ENCODE measurements at regions not wholly inside any gene's neighbourhood (a gene's known extent, or its start where the extent isn't known, plus 50 kb on each side); places are given as distances from the start of the nearest gene placed in this dataset.
"Not testable (repeated sequence)": the region's sequence is repeated elsewhere in the genome, so short reads cannot be mapped to it uniquely, and the experiment has no call there.

GRCh38 chr22:22117864-22118544, 126.6 kb upstream of the VPREB1 start:
- DNase-seq, result not testable (repeated sequence)

- DNase-seq, result not testable (repeated sequence)
Measured at GRCh38 chr22:22116997-22117770, 127.4 kb upstream of the VPREB1 start.

DNA sequence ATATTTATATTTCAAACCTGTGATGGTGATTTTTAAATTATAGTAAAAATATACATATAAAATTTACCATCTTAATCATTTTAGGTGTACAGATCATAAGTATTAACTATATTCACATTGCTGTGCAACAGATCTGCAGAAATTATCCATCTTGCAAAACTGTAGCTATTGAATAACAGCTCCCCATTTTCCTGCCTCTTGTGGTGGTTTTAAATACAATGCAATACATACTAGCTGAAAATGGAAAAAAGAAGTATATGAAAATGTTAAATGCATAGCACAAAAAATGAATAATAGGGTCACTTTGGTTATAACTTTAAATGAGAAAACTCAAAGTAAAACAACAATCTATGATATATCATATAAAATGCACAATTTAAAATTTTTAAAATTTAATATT, 130.9 kb upstream of the VPREB1 start:
- no peak for DNase-seq

DNA sequence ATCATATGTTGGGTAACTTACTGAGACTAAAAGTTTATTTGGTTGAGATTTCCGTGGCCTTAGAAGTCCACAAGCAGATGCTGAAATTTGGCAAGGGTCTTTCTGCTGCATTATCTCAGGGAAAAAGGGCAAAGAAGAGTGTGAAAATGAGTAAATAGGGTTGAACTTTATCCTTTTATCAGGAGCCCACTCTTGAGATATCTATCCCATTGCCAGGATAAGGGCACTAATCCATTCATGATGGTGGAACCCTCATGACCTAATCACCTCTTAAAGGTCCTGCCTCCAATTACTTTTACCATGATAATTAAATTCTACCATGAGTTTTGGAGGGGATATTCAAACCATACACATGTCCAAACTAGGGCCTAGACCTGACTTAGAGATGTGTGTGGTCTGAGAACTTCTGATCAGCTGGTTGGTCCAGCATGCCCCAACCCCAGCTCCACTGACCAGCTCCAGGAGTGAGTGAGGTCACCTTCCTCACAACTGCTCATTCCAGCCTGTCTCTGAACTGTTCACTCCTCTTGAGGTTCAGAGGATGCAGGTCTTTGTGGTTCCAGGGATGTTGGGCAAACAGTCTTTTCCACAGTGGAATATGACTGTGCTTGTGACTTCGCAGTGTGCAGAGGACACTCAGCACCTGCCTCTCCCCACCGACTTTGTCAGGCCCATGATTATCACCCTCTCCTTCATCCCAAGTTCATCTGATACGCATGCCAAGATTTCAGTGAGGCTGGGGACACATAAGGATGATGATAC, 130.1 kb upstream of the TOP3B start:
- no peak for DNase-seq

- no peak for DNase-seq
Measured at GRCh38 chr22:22111983-22112382, 129.4 kb upstream of the TOP3B start.

DNA sequence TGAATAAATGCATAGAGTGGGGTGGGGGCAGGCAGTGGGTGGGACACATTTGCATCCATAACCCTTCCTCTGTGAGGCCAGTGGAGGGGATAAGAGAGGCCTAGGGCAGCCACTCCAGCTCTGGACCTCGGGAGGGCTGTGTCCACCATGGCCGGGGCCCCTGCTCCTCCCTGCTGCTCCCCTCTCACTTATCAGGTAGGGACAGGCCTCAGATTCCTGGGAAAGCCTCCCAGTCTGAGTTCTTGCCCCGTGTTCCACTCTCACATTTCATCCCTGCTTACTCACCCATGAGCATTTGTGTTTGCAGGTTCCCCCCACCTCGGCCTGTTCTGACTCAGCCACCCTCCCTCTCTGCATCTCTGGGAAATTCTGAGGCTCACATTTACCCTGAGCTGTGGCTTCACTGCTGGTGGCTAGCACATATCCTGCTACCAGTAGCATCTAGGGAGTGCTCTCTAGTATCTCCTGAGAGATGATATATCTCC, 128.7 kb upstream of the TOP3B start:
- DNase-seq, result no peak

DNA sequence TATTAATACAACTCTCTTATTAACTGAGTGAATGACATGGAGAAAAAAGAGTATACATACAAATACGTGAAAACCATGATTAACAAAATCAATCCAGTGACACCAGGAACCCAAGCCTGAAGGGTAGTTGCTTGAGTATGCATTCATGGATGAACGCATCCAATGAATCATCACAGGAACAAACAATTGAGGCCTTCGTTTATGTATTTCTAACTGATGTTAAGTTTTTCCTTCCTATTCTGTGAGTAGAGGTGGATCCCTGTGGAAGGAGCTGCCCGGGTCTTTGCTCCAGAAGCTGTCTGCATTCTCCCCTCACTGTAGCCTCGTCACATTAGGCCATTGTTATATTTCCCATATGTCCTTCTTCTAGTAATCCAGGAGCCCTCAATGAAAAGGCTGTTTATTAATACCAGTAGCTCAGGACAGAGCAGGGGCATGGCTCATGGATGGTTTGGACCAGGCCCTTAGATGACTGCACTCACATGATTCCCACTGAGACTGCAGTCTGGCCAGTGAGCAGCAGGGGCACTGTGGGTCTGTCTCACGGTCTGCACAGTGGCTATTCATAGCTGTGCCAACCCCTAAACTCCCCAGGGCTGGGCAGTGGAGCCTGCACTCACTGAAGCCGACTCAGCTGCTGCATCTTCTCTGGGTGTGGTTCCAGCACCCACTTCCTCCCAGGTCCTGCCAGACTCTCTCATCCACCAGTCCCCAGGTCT, 128.1 kb upstream of the TOP3B start:
- no peak for DNase-seq

GRCh38 chr22:22109693-22110466, 127.3 kb upstream of the TOP3B start:
- no peak for DNase-seq

DNA sequence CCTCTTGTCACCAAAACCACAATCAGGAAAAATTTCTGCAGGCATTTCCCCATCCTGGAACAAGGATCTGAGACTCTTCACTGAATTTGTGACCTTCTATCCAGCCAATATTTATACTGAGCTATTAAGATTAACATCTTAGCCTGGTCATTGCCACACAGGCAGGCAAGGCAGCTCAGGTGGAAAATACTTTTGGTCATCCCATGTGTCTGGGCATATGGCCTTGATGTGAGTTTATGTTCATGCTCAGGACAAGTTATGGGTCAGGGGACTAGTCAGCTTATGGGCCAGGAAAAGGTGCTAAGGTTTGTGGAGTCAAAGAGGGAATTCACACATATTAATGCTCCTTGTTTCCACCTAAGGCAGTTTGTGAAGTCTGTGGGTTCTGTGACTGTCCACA, 124.3 kb upstream of the TOP3B start:
- no peak for DNase-seq

GRCh38 chr22:22105364-22105763, 122.8 kb upstream of the TOP3B start:
- no peak for DNase-seq

DNA sequence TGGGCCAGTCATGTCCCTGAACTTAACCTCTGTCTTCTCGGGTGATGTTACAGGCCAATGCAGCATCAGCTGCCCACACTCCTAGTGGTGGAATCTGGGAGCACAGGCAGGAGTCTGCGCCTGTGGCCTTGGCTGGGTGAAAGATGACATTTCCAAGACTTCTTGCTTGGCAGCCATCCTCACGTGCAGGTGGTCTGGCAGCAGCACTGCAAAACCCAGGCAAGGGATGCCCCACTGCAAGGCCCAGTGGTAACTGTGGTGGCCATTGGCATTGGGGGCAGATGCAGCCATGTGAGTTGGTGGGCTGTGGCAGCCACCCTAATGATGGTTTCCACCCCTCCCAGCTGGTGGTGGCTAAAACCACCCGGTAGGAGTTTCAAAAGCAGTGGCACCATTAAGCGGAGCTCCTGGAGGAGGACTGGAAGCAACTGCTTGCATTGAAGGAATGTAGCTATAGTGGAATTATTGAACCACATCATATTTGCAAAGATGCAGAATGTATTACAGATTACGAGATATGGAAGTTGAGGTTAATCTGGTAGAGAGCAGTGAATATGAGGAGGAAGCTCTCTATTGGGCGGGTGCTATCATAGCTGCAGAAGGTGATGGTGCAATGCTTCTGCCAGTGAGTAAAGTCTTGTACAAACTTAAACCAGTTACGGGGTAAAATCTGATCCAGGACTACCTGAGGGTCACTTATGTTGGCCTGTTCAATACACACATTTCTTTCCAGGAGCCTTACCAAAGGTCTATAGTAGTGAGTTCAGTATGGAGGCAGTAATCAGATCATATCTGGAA, 120.7 kb upstream of the TOP3B start:
- DNase-seq, result no peak

DNA sequence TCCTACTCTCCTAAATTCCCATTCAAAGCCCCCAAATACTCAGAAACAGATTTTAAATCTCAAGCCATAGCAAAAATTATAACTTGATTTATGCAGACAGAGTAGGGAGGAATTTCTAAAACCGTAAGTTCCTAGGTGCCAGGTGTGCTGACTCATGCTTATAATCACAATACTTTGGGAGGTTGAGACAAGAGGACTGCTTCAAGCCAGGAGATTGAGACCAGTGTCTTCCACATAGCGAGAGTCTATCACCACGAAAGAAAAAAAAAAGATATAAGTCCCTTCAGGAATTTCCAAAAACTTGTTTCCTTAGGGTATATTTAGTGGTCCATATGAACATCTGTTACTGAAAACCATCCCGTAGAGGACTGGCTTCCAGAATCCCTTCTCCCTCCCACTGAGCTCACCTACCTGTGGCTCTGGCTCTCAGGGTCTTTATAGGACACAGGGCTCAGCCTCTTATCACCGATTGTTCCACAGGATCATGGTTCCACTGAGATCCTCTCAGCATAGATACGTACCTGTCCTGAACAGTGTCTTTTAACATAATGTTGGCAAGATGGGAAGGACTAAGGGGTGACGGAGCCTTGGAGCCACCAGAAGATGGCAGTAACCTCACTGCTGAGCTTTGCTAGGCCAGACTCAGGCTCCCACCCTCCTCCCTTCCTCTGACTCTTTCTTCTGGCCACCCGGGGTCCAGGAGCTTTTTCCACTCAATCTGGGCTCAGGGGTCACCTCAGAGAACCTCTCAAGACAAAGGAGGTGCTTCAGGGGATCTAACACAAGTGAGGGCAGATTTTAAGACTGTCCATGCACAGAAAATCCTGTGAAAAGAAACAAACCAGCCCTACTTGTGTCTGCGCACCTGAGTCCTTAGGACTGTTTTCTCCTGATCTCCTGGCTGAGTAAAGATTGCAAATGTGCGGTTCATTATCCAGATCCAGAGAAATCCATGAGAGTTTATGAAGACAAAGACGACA, 117.5 kb upstream of the TOP3B start:
- no peak for DNase-seq

GRCh38 chr22:22099194-22099486, 116.6 kb upstream of the TOP3B start:
- DNase-seq, result no peak

- no peak for DNase-seq
Measured at GRCh38 chr22:22098457-22099193, 116.0 kb upstream of the TOP3B start.

GRCh38 chr22:22097727-22098228, 115.2 kb upstream of the TOP3B start:
- no peak for DNase-seq

GRCh38 chr22:22094921-22095320, 112.3 kb upstream of the TOP3B start:
- DNase-seq, result no peak

DNA sequence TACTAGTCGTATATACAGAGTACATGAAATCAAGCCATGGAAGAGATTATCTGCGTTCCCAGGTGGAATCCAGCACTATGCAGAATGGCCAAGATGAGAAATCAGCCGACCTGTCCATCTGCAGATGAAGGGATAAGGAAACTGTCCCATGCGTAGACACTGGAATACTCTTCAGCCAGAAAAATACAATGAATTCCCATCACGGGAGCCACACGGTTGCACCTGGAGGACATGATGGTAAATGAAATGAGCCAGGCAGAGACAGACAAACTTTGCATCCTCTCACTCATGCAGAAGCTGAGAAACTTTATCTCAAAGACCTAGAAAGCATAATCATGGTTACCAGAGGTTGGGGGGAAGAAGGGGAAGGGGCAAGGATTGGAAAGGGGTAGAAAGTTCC, 111.9 kb upstream of the TOP3B start:
- DNase-seq, result no peak

- DNase-seq, result no peak
Measured at GRCh38 chr22:22093743-22094142, 111.2 kb upstream of the TOP3B start.

GRCh38 chr22:22092974-22093373, 110.4 kb upstream of the TOP3B start:
- no peak for DNase-seq
